ENCODE measurements at regions not wholly inside any gene's neighbourhood (a gene's known extent, or its start where the extent isn't known, plus 50 kb on each side); places are given as distances from the start of the nearest gene placed in this dataset.

DNA sequence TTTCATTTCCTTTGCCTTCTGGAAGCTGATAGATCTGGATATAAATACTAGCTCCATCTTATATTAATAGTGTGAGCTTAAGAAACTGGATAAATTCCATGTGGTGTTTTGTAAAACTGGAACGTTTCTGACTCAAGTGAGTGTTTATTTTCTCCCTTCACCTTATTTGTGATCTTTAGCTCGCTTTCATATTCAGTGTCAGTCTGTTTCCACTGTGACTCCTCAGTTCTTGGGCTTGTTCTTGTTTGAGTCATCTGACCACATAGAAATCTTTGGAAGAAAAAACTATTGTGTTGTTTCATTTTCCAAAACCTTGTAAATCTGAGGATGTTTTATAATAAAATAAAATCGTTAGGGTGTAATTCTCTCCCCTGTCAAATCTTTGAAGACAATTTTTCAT lies 186.4 kb downstream of the POLR1F start:
- TF ChIP-seq, protein P1, sequence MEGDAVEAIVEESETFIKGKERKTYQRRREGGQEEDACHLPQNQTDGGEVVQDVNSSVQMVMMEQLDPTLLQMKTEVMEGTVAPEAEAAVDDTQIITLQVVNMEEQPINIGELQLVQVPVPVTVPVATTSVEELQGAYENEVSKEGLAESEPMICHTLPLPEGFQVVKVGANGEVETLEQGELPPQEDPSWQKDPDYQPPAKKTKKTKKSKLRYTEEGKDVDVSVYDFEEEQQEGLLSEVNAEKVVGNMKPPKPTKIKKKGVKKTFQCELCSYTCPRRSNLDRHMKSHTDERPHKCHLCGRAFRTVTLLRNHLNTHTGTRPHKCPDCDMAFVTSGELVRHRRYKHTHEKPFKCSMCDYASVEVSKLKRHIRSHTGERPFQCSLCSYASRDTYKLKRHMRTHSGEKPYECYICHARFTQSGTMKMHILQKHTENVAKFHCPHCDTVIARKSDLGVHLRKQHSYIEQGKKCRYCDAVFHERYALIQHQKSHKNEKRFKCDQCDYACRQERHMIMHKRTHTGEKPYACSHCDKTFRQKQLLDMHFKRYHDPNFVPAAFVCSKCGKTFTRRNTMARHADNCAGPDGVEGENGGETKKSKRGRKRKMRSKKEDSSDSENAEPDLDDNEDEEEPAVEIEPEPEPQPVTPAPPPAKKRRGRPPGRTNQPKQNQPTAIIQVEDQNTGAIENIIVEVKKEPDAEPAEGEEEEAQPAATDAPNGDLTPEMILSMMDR (IDR thresholded peaks at IDR 0.05), result no peak
- TF ChIP-seq EZH2 (IDR thresholded peaks at IDR 0.05) (no peak), EZH2phosphoT487 (IDR thresholded peaks at IDR 0.05) (no peak)
